Activated B cell treated with CpG ODN at 0.5 μM for 24 hours (primary cell): ENCODE measurements at regions not wholly inside any gene's neighbourhood (a gene's known extent, or its start where the extent isn't known, plus 50 kb on each side); places are given as distances from the start of the nearest gene placed in this dataset.
"Not testable (repeated sequence)": the region's sequence is repeated elsewhere in the genome, so short reads cannot be mapped to it uniquely, and the experiment has no call there.

Experiments used
- ATAC-seq: fragments of 200-7000 bp; cut with Tn5 transposase; one replicate; pipeline ENCODE4 v1.10.0; 2021; ENCODE audit warnings: low read depth, mild to moderate bottlenecking, moderate library complexity
- CTCF ChIA-PET: fragments of 350-600 bp; sonication (Branson Sonifier 250); formaldehyde crosslinking; loops from one replicate; lab custom pipeline; 2021; ENCODE audit warnings: antibody characterized with exemption; lab: Charles Lee
- POLR2A ChIA-PET: fragments of 350-600 bp; sonication (Branson Sonifier 250); formaldehyde crosslinking; loops from one replicate; lab custom pipeline; 2021; ENCODE audit warnings: antibody characterized with exemption; lab: Charles Lee
- DNase-seq: peaks from one replicate; pipeline ENCODE4 v3.0.0; 2022
- H3K27ac Mint-ChIP-seq: one replicate; pipeline ENCODE4 v1.8.0; 2020; ENCODE audit warnings: mixed read lengths
- H3K27me3 Mint-ChIP-seq: one replicate; pipeline ENCODE4 v1.8.0; 2021; ENCODE audit warnings: mixed read lengths
- H3K36me3 Mint-ChIP-seq: one replicate; pipeline ENCODE4 v1.8.0; 2021; ENCODE audit warnings: low read depth, mixed read lengths
- H3K4me1 Mint-ChIP-seq: one replicate; pipeline ENCODE4 v1.8.0; 2021; ENCODE audit warnings: mixed read lengths
- H3K4me3 Mint-ChIP-seq: one replicate; pipeline ENCODE4 v1.8.0; 2020; ENCODE audit warnings: mild to moderate bottlenecking, mixed read lengths
- H3K9me3 Mint-ChIP-seq: one replicate; pipeline ENCODE4 v1.8.0; 2020; ENCODE audit warnings: mixed read lengths
- CTCF ChIP-seq: fragments of 200-600 bp; IDR thresholded peaks from one replicate; pipeline ENCODE4 v1.8.0; 2022; ENCODE audit warnings: antibody characterized with exemption, mild to moderate bottlenecking
- intact Hi-C: fragments of 100-400 bp; cut with micrococcal nuclease; formaldehyde crosslinking; loops from one replicate; pipeline ENCODE4 v1.15.1; 2024

GRCh38 chr6:130632277-130632676, 194.9 kb upstream of the SMLR1 start:
- intact Hi-C loops, result no loop called here
- H3K27ac Mint-ChIP-seq, result no peak overlapping the region
- H3K4me1 Mint-ChIP-seq, result no peaks in the 10 kb centered on the region
- CTCF ChIA-PET, result no interaction called here
- no peak for TF ChIP-seq CTCF
- H3K27me3 Mint-ChIP-seq, result no peaks in the 10 kb centered on the region
- no peak overlapping the region for H3K4me3 Mint-ChIP-seq
- no peaks in the 10 kb centered on the region for H3K9me3 Mint-ChIP-seq
- ATAC-seq (no peak), DNase-seq (no peak)
- POLR2A ChIA-PET, result no interaction called here
- H3K36me3 Mint-ChIP-seq, result no peaks in the 10 kb centered on the region

GRCh38 chr6:130632897-130633296, 194.3 kb upstream of the SMLR1 start:
- Mint-ChIP-seq H3K27me3 (peaks cover 3% of the 10 kb centered on the region), H3K27ac (no peak overlapping the region), H3K9me3 (no peaks in the 10 kb centered on the region), H3K36me3 (no peaks in the 10 kb centered on the region), H3K4me3 (no peak overlapping the region), H3K4me1 (no peaks in the 10 kb centered on the region)
- ChIA-PET CTCF (no interaction called here), POLR2A (no interaction called here)
- ATAC-seq, result no peak
- TF ChIP-seq CTCF, result no peak
- intact Hi-C loops, result no loop called here
- no peak for DNase-seq

DNA sequence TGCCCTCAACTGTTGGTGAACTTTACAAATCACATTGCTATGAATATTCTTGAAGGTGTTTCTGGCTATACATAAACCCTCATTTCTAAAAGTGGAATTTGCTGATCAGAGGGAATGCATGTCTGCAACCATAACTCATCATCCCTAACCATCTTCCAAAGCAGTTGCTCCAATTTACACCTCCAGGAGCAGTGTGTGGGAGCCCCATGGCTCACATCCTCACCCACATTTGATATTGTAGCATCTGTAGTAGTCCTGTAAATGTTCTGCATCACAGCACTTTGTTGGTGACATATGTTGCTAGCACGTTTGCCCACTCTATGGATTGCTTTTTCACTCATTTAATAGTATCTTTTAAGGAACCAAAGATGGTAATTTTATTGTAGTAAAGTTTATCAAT, 183.8 kb upstream of the SMLR1 start:
- no peaks in the 10 kb centered on the region for H3K36me3 Mint-ChIP-seq
- H3K27me3 Mint-ChIP-seq, result peaks cover 10% of the 10 kb centered on the region
- ChIA-PET CTCF (no interaction called here), POLR2A (no interaction called here)
- no peaks in the 10 kb centered on the region for H3K4me1 Mint-ChIP-seq
- DNase-seq (no peak), ATAC-seq (no peak)
- H3K27ac Mint-ChIP-seq, result no peak overlapping the region
- intact Hi-C loops, result no loop called here
- peaks cover 17% of the 10 kb centered on the region for H3K9me3 Mint-ChIP-seq
- TF ChIP-seq CTCF, result no peak
- no peak overlapping the region for H3K4me3 Mint-ChIP-seq

- no peak overlapping the region for H3K27ac Mint-ChIP-seq
- intact Hi-C loops, result no loop called here
Measured at GRCh38 chr6:130644175-130644574, 183.0 kb upstream of the SMLR1 start.

DNA sequence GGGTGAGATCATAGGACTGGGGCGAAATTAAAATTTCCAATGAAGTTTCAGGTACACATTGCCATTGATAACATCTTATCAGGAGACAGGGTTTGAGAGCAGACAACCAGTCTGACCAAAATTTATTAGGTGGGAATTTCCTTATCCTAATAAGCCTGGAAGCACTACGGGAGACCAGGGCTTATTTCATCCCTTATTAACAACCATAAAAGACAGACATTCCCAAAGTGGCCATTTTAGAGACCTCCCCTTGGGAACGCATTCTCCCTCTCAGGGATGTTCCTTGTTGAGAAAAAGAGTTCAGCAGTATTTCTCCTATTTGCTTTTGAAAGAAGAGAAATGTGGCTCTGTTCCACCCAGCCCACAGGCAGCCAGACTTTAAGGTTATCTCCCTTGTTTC, 182.4 kb upstream of the SMLR1 start:
- DNase-seq, POLR2A ChIA-PET: not testable (repeated sequence)

More at GRCh38 chr6:130644175-130644574, 183.0 kb upstream of the SMLR1 start:
- POLR2A ChIA-PET, result no interaction called here
- DNase-seq, result no peak
- H3K9me3 Mint-ChIP-seq, result peaks cover 13% of the 10 kb centered on the region
- ATAC-seq, result no peak
- H3K4me3 Mint-ChIP-seq, result no peak overlapping the region
- no peaks in the 10 kb centered on the region for H3K36me3 Mint-ChIP-seq
- H3K27me3 Mint-ChIP-seq, result peaks cover 10% of the 10 kb centered on the region
- CTCF ChIA-PET, result no interaction called here
- no peaks in the 10 kb centered on the region for H3K4me1 Mint-ChIP-seq
- TF ChIP-seq CTCF, result no peak

DNA sequence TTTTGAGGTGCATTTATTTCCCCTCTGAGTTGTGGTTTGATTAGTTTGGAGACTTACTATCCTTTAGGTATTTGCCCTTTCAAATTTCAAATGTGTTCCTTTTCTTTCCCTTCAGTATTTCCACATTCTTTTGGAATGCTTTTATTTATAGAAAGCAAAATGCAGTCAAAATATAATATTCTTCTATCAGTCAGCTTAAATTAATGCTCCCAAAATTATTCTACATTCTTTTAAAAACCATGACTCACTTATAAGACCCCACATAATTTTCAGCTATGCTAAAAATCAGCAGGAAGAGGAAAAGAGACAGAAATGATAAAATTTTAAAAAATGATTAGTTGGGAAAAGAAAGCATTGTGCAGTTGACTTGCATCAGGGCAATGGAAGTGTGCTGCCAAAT, 180.0 kb upstream of the SMLR1 start:
- H3K27ac Mint-ChIP-seq, result no peak overlapping the region
- peaks cover 13% of the 10 kb centered on the region for H3K9me3 Mint-ChIP-seq
- TF ChIP-seq CTCF, result no peak
- no peak overlapping the region for H3K4me3 Mint-ChIP-seq
- ATAC-seq (no peak), DNase-seq (no peak)
- POLR2A ChIA-PET, result no interaction called here
- CTCF ChIA-PET, result no interaction called here
- intact Hi-C loops, result no loop called here
- no peaks in the 10 kb centered on the region for H3K36me3 Mint-ChIP-seq
- no peaks in the 10 kb centered on the region for H3K4me1 Mint-ChIP-seq
- peaks cover 2% of the 10 kb centered on the region for H3K27me3 Mint-ChIP-seq

More for the DNA sequence above, 182.4 kb upstream of the SMLR1 start:
- H3K4me3 Mint-ChIP-seq, CTCF ChIA-PET, ATAC-seq, H3K4me1 Mint-ChIP-seq, intact Hi-C loops, H3K27ac Mint-ChIP-seq, H3K27me3 Mint-ChIP-seq, H3K36me3 Mint-ChIP-seq: not testable (repeated sequence)
- H3K9me3 Mint-ChIP-seq, result peaks cover 13% of the 10 kb centered on the region
